GM12874 (cell line): ENCODE measurements at regions not wholly inside any gene's neighbourhood (a gene's known extent, or its start where the extent isn't known, plus 50 kb on each side); places are given as distances from the start of the nearest gene placed in this dataset.

Source experiments
- CTCF ChIP-seq: IDR thresholded peaks from 2 replicates; pipeline ENCODE4 v1.5.1; 2011; ENCODE audit warnings: low read depth, mild to moderate bottlenecking, control low read depth, low read length, moderate library complexity; ENCODE audit not compliant: insufficient read depth

GRCh38 chr18:55073834-55074233, 114.6 kb upstream of the CCDC68 start:
- TF ChIP-seq CTCF, result no peak

DNA sequence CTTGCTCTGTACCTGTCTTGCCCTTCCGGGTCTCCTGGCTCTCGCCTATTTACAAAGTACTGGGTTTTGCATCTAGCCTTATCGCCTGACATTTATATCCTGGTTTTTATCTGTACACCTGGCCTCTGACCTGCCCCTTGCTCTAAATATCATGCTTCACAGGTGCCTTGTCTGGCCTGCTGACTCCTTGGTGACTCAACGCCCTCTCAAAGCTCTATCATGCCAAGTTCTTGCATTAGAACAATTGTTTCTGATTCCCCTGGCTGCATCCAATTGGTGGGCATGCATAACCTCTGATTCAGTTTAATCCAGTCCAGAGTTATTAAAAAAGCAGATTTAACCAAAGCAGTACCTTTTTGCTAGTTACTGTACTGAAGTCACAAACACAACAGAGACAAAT, 113.9 kb upstream of the CCDC68 start:
- TF ChIP-seq CTCF, result no peak

DNA sequence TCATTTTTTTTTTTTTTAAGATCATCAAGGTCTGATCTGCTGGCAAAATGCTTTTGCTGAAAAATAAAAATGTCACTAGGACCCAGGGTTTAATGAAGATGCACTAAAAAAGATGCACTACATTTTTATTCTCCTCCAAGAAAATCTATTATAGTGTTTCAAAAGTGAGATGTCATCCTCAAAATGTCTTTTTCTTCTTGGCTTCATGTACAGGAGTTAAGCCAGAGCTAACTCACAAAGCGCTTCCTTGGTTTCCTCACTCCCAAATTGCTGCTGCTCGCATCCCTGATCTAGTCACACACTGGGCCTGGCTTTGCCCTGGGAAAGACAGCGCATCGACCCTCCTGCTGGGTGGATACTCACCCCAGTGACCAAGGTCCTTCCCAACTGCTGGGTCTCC, 113.4 kb upstream of the CCDC68 start:
- TF ChIP-seq CTCF, result no peak

DNA sequence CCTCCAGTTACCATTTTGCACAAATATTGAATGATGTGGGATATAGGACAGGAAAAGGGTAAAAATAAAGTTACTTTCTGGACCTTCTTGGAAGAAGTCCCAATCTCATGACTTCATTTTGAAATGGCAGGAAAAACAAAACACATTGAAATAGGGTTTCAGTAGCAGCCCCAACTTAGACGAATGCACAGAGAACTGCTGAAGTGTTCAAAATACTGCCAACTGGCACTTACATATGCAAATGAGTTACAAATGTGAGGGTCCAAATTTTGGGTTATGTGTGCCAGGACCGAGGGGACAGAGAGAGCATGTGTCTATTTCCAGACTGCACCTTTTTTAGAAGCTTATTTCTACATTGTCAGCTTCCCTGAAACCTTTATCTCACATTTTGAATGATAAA, 112.9 kb upstream of the CCDC68 start:
- no peak for TF ChIP-seq CTCF

DNA sequence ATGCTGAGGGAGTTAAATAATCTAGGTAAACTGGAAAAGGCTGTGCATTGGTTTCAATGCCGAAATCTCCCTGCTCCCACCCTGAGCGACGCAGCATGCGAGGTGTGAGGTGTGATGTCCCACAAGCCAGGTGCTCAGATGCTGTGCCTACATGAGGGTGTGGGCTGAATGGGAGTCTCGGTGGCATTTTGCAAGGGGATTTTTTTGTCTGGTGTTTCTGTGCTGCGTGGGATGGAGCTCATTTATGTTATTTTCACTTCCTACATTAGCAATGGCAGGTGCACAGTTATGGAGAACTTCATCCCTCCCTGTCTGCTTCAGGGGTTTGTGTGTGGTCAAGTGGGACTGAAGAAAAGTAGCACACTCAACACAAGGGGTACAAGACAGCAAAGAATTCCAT, 110.2 kb upstream of the CCDC68 start:
- TF ChIP-seq CTCF, result no peak

- no peak for TF ChIP-seq CTCF
Observed at GRCh38 chr18:55064760-55065159, 105.5 kb upstream of the CCDC68 start.

- no peak for TF ChIP-seq CTCF
Observed at GRCh38 chr18:55064073-55064472, 104.8 kb upstream of the CCDC68 start.
